Cardiac fibroblast (primary cell): ENCODE measurements at regions not wholly inside any gene's neighbourhood (a gene's known extent, or its start where the extent isn't known, plus 50 kb on each side); places are given as distances from the start of the nearest gene placed in this dataset.
A peak's percentile ranks its signal among the peaks of the same experiment; 100 is the strongest.

Experiments
- DNase-seq, 2 donors: peaks; one replicate each; pipeline versions ENCODE4 v3.0.0 to v3.0.0-alpha.2; 2010; ENCODE audit warnings: low read depth in 2 of 2
- H3K4me3 ChIP-seq, 2 donors: replicated peaks in 1 of 2; 1 replicate in 1 of 2; 2 replicates in 1 of 2; pipeline ENCODE4 v1.5.1; 2011; ENCODE audit warnings: low read depth in 2 of 2, low read length in 2 of 2, mild to moderate bottlenecking in 2 of 2, moderate library complexity in 1 of 2
- TF ChIP-seq, protein P1 (sequence below): IDR thresholded peaks from one replicate; pipeline ENCODE4 v1.5.1; 2011; ENCODE audit warnings: low read depth, mild to moderate bottlenecking, low read length, inconsistent platforms

DNA sequence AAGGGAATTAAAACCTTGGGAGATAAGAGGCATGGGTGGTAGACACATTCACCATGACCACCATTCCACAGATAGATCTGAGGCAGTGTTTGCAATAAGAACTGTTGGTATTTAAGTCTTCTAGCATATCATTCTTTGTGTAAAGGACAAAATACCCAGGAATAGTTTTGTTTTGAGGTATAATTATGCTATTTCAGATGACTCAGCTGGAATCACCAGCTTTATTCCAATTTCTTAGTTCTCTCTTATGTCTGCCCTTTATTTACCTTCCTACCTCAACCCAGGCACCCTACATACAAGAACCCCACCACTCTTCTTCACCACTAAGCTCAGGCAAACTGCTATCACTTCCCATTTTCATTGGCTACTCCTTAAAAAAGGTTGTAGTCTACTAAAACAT, 94.7 kb upstream of the TRIO start:
- H3K4me3 ChIP-seq: no peak overlapping the region
- TF ChIP-seq, protein P1, sequence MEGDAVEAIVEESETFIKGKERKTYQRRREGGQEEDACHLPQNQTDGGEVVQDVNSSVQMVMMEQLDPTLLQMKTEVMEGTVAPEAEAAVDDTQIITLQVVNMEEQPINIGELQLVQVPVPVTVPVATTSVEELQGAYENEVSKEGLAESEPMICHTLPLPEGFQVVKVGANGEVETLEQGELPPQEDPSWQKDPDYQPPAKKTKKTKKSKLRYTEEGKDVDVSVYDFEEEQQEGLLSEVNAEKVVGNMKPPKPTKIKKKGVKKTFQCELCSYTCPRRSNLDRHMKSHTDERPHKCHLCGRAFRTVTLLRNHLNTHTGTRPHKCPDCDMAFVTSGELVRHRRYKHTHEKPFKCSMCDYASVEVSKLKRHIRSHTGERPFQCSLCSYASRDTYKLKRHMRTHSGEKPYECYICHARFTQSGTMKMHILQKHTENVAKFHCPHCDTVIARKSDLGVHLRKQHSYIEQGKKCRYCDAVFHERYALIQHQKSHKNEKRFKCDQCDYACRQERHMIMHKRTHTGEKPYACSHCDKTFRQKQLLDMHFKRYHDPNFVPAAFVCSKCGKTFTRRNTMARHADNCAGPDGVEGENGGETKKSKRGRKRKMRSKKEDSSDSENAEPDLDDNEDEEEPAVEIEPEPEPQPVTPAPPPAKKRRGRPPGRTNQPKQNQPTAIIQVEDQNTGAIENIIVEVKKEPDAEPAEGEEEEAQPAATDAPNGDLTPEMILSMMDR: no peak
- peak in 1 of 2 donors; percentile 17 for DNase-seq

DNA sequence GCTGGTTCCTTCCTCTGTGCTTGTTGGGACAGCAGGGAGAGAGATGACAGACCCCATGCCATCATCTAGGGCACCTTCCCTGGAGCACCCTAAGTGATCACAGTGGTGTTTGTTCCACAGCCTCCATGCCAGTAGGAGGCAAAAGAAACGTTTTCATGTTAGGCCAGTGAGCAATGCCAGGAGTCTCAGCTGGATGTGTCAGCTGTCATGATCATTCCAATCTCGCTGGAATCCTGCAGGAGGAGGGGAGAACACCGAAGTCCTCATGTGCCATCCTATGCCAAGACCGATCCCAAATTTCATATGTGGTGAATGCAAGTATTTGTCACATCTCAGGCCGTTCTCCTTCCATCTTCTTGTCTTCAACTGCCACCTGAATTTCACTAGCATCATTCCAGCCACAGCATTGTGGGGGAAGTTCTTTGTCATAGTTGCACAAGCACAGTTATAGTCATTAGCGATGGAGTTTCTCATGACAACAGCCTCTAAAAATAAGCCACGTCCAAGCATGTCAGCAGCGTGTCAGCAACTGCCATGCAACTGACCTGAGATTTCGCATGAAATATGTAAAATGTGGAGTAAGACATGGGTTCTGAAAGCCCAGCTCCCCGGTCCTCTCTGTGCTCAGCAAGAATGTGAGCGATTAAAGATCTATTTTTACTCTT, 97.2 kb upstream of the DNAH5 start:
- TF ChIP-seq, protein P1: no peak
- H3K4me3 ChIP-seq: no peak overlapping the region
- peak in 1 of 2 donors; percentile 49 for DNase-seq

DNA sequence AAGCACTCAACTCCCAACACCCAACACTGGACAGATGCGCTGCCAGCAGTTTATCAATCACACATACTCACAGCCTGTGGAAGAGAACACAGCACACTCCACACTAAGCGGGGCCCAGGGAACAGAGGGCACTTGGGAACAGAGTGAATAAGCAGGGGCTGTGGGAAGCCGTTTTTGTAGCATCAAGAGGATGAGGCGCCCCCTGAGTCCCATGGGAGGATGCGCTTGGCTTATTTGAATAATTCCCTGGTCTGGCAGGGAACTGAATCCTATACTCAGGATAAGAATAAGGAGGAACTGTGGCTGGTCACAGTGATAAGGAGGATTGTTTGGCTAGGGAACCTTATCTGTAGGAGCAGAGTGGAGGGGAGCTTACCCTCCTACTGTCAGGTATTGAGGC, 96.1 kb upstream of the DNAH5 start:
- TF ChIP-seq, protein P1: no peak
- DNase-seq: no peak
- H3K4me3 ChIP-seq: no peak overlapping the region

DNA sequence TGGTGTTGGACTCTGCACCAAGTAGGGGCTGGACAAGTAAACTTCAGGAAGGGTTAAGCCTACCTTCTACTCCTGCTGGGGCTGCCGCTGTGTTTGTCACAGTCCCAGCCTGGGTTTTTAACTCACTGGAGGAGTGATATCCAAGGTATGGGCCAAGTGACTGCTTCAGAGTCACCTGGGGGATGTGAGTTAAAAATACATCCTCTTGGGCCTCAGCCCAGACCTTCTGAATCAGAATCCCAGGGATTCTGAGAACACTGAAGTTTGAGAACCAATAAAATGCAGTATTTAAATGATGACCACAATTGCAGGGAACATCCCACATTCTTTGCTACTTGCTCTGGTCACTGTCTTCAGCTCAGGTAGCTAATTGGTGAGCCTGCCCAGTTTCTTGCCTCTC, 95.1 kb upstream of the DNAH5 start:
- peak in 1 of 2 donors; percentile 81 for DNase-seq
- no peak overlapping the region for H3K4me3 ChIP-seq
- TF ChIP-seq, protein P1: no peak

DNA sequence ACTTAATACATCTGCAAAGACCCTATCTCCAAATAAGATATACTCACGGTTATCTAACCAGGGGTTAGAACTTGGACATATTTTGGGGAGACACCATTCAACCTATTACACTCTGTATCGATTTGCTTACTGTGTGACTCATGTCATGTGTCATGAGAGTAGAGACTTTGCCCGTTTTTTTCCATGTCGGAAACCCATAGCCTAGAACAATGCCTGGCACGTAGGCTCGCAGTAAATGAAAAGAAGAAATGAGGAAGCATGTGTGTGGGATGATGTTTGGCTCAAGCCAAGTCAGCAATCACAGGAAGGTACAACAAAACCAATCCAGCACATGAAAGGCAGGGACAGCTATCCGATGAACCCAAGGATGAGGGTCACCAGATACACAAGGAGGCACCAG, 94.6 kb upstream of the DNAH5 start:
- H3K4me3 ChIP-seq: no peak overlapping the region
- DNase-seq: peak; percentile 34 to 86
- TF ChIP-seq, protein P1: no peak

DNA sequence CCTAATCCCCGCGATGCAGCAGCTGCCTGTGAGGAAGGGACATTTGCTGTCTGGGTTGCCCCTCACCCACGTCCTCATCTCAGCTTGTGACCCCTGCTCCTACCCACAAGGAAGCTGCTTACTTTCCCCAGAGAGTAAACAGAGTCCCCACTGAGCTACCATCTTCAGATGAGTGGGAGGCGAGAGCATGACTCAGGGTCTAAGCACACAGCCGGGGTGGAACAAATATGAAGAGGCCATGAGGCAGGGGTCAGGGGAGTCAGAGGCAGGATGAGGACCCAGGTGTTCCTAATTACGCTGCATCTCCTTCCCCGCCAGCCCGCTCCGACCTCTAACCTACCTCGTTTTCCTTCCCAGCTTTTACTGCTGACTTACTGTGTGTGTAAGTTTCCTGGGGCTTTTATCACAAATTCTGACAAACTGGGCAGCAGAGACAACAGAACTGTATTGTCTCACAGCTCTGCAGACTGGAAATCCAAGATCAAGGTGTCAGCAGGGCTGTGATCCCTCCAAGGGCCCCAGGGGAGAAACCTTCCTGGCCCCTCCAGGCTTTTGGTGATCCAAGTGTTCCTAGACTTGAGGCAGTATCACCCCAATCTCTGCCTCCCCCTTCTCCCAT, 94.0 kb upstream of the DNAH5 start:
- peak; percentile 61 to 93 for DNase-seq
- TF ChIP-seq, protein P1: no peak
- no peak overlapping the region for H3K4me3 ChIP-seq

DNA sequence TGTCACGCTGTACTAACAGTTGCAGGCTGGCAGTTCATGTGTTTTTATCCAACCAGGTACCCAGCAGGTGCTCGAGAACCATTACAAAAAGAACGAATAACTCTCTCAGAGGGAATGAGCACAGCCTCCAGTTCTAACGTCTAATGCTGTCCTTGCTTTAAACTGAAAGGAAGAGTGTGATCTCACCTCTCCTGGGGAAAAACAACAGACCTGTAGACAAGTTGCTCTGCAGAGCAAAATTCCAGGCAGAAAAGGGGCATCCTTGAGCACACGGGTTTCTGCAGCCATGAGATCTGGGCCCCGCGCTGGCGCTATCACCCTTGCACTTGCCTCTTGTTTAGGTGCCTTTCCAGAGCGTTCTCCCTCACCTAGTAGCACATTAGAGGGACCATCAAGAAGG, 92.5 kb upstream of the DNAH5 start:
- TF ChIP-seq, protein P1: no peak
- DNase-seq: peak in 1 of 2 donors; percentile 61
- no peak overlapping the region for H3K4me3 ChIP-seq
